ENCODE measurements at regions not wholly inside any gene's neighbourhood (a gene's known extent, or its start where the extent isn't known, plus 50 kb on each side); places are given as distances from the start of the nearest gene placed in this dataset.

GRCh38 chr13:25032160-25032559 lies 63.8 kb upstream of the PABPC3 start:
- Histone ChIP-seq H3K4me3 (ENCODE audit: control insufficient read depth in 2 of 3, extremely low read depth in 1 of 3, insufficient read depth in 2 of 3, low read depth in 1 of 3, low read length in 3 of 3) (no peak overlapping the region), H3K27me3 (ENCODE audit: control insufficient read depth, extremely low read depth, insufficient read depth, low read length) (peaks cover 3% of the 10 kb centered on the region), H3K36me3 (ENCODE audit: control insufficient read depth in 2 of 2, extremely low read depth in 1 of 2, insufficient read depth in 2 of 2, low read length in 2 of 2) (no peaks in the 10 kb centered on the region), H4K20me1 (ENCODE audit: control insufficient read depth, extremely low read depth, insufficient read depth, low read length) (no peaks in the 10 kb centered on the region), H3K4me2 (ENCODE audit: control insufficient read depth, extremely low read depth, insufficient read depth, low read depth, low read length) (no peak overlapping the region), H3K9ac (ENCODE audit: control insufficient read depth, extremely low read depth, insufficient read depth, low read length) (no peak overlapping the region), H3K79me2 (ENCODE audit: control insufficient read depth, insufficient read depth, low read length) (no peaks in the 10 kb centered on the region), H3K4me1 (ENCODE audit: control insufficient read depth, extremely low read depth, insufficient read depth, low read length) (no peaks in the 10 kb centered on the region), H3K9me1 (ENCODE audit: control insufficient read depth, extremely low read depth, insufficient read depth, low read length) (no peaks in the 10 kb centered on the region), H2AFZ (ENCODE audit: control insufficient read depth, low read length) (no peak overlapping the region), H3K27ac (ENCODE audit: control insufficient read depth, insufficient read depth, low read length) (no peak overlapping the region), H3K9me3 (ENCODE audit: control insufficient read depth, low read depth, low read length) (no peaks in the 10 kb centered on the region)
- DNase-seq (ENCODE audit: low read depth, low spot score) (no peak), FAIRE-seq (no peak)
- dilution Hi-C loops (cut with MboI; ENCODE audit: extremely low pct_ligation_motif_present, low sequenced_read_pairs), result no loop called here
- TF ChIP-seq EZH2 (IDR thresholded peaks at IDR 0.05; ENCODE audit: low read length), result no peak

- no peak for DNase-seq (ENCODE audit: low read depth, low spot score)
- no peaks in the 10 kb centered on the region for H3K36me3 ChIP-seq (ENCODE audit: control insufficient read depth in 2 of 2, extremely low read depth in 1 of 2, insufficient read depth in 2 of 2, low read length in 2 of 2)
- H3K9me3 ChIP-seq (ENCODE audit: control insufficient read depth, low read depth, low read length), result no peaks in the 10 kb centered on the region
- H3K79me2 ChIP-seq (ENCODE audit: control insufficient read depth, insufficient read depth, low read length), result no peaks in the 10 kb centered on the region
- no peak overlapping the region for H2AFZ ChIP-seq (ENCODE audit: control insufficient read depth, low read length)
- H3K4me2 ChIP-seq (ENCODE audit: control insufficient read depth, extremely low read depth, insufficient read depth, low read depth, low read length), result no peak overlapping the region
- FAIRE-seq, result no peak
- no peaks in the 10 kb centered on the region for H3K9me1 ChIP-seq (ENCODE audit: control insufficient read depth, extremely low read depth, insufficient read depth, low read length)
- dilution Hi-C loops (cut with MboI; ENCODE audit: extremely low pct_ligation_motif_present, low sequenced_read_pairs), result no loop called here
- H3K9ac ChIP-seq (ENCODE audit: control insufficient read depth, extremely low read depth, insufficient read depth, low read length), result no peak overlapping the region
- H4K20me1 ChIP-seq (ENCODE audit: control insufficient read depth, extremely low read depth, insufficient read depth, low read length), result no peaks in the 10 kb centered on the region
- no peak for TF ChIP-seq EZH2 (IDR thresholded peaks at IDR 0.05; ENCODE audit: low read length)
- no peak for TF ChIP-seq CTCF (optimal IDR thresholded peaks at IDR 0.05 in 1 of 3, IDR thresholded peaks at IDR 0.05 in 1 of 3, conservative IDR thresholded peaks at IDR 0.05 in 1 of 3; ENCODE audit: extremely low read depth in 1 of 3, insufficient read depth in 2 of 3, low read length in 3 of 3)
- H3K27ac ChIP-seq (ENCODE audit: control insufficient read depth, insufficient read depth, low read length), result no peak overlapping the region
- H3K4me3 ChIP-seq (ENCODE audit: control insufficient read depth in 2 of 3, extremely low read depth in 1 of 3, insufficient read depth in 2 of 3, low read depth in 1 of 3, low read length in 3 of 3), result no peak overlapping the region
- no peaks in the 10 kb centered on the region for H3K4me1 ChIP-seq (ENCODE audit: control insufficient read depth, extremely low read depth, insufficient read depth, low read length)
- H3K27me3 ChIP-seq (ENCODE audit: control insufficient read depth, extremely low read depth, insufficient read depth, low read length), result peaks cover 3% of the 10 kb centered on the region
Measured at GRCh38 chr13:25034173-25034572, 61.8 kb upstream of the PABPC3 start.

- no peak overlapping the region for H3K27ac ChIP-seq (ENCODE audit: control insufficient read depth, insufficient read depth, low read length)
- no peak overlapping the region for H3K4me2 ChIP-seq (ENCODE audit: control insufficient read depth, extremely low read depth, insufficient read depth, low read depth, low read length)
- no peak overlapping the region for H2AFZ ChIP-seq (ENCODE audit: control insufficient read depth, low read length)
- dilution Hi-C loops (cut with MboI; ENCODE audit: extremely low pct_ligation_motif_present, low sequenced_read_pairs), result no loop called here
- no peak overlapping the region for H3K4me3 ChIP-seq (ENCODE audit: control insufficient read depth in 2 of 3, extremely low read depth in 1 of 3, insufficient read depth in 2 of 3, low read depth in 1 of 3, low read length in 3 of 3)
- no peak for TF ChIP-seq EZH2 (IDR thresholded peaks at IDR 0.05; ENCODE audit: low read length)
- peak; percentile 74 to 83 (median 74) for TF ChIP-seq CTCF (optimal IDR thresholded peaks at IDR 0.05 in 1 of 3, IDR thresholded peaks at IDR 0.05 in 1 of 3, conservative IDR thresholded peaks at IDR 0.05 in 1 of 3; ENCODE audit: extremely low read depth in 1 of 3, insufficient read depth in 2 of 3, low read length in 3 of 3)
- H4K20me1 ChIP-seq (ENCODE audit: control insufficient read depth, extremely low read depth, insufficient read depth, low read length), result no peaks in the 10 kb centered on the region
- no peaks in the 10 kb centered on the region for H3K4me1 ChIP-seq (ENCODE audit: control insufficient read depth, extremely low read depth, insufficient read depth, low read length)
- H3K27me3 ChIP-seq (ENCODE audit: control insufficient read depth, extremely low read depth, insufficient read depth, low read length), result peaks cover 18% of the 10 kb centered on the region
- H3K9me1 ChIP-seq (ENCODE audit: control insufficient read depth, extremely low read depth, insufficient read depth, low read length), result no peaks in the 10 kb centered on the region
- no peak for DNase-seq (ENCODE audit: low read depth, low spot score)
- no peaks in the 10 kb centered on the region for H3K9me3 ChIP-seq (ENCODE audit: control insufficient read depth, low read depth, low read length)
- no peaks in the 10 kb centered on the region for H3K36me3 ChIP-seq (ENCODE audit: control insufficient read depth in 2 of 2, extremely low read depth in 1 of 2, insufficient read depth in 2 of 2, low read length in 2 of 2)
- no peak overlapping the region for H3K9ac ChIP-seq (ENCODE audit: control insufficient read depth, extremely low read depth, insufficient read depth, low read length)
- H3K79me2 ChIP-seq (ENCODE audit: control insufficient read depth, insufficient read depth, low read length), result no peaks in the 10 kb centered on the region
- no peak for FAIRE-seq
Measured at GRCh38 chr13:25037057-25037813, 58.7 kb upstream of the PABPC3 start.
